ENCODE measurements at regions not wholly inside any gene's neighbourhood (a gene's known extent, or its start where the extent isn't known, plus 50 kb on each side); places are given as distances from the start of the nearest gene placed in this dataset.

- TF ChIP-seq CTCF (conservative IDR thresholded peaks at IDR 0.05; ENCODE audit: low read depth), result no peak
- CTCF ChIA-PET, result no interaction called here
- POLR2A ChIA-PET (ENCODE audit: low non-redundant PET), result no interaction called here
- no peak overlapping the region for H3K27ac ChIP-seq
- no peak for DNase-seq (ENCODE audit: low spot score)
Measured at GRCh38 chr4:37538931-37539330, 147.2 kb downstream of the RELL1 start.

- no peak for TF ChIP-seq CTCF (conservative IDR thresholded peaks at IDR 0.05; ENCODE audit: low read depth)
- DNase-seq (ENCODE audit: low spot score), result no peak
- POLR2A ChIA-PET (ENCODE audit: low non-redundant PET), result no interaction called here
- CTCF ChIA-PET, result no interaction called here
- H3K27ac ChIP-seq, result no peak overlapping the region
Measured at GRCh38 chr4:37537484-37537883, 148.7 kb downstream of the RELL1 start.

GRCh38 chr4:37535872-37536271, 150.3 kb downstream of the RELL1 start:
- H3K27ac ChIP-seq, result no peak overlapping the region
- POLR2A ChIA-PET (ENCODE audit: low non-redundant PET), result no interaction called here
- peak; percentile 30 for DNase-seq (ENCODE audit: low spot score)
- CTCF ChIA-PET, result interaction anchor here (0.6 kb wide), 1 partner anchor 765 kb away, joined by 3 read pairs; no protein-coding TSS in a partner anchor
- no peak for TF ChIP-seq CTCF (conservative IDR thresholded peaks at IDR 0.05; ENCODE audit: low read depth)

GRCh38 chr4:37533286-37534033, 152.7 kb downstream of the RELL1 start:
- H3K27ac ChIP-seq, result no peak overlapping the region
- ChIA-PET CTCF (interaction anchor here (0.7 kb wide), 2 partner anchors 189 to 1320 kb away, joined by 3 read pairs; no protein-coding TSS in a partner anchor), POLR2A (ENCODE audit: low non-redundant PET) (interaction anchor here (0.5 kb wide), 1 partner anchor 56 kb away, joined by 8 read pairs; no protein-coding TSS in a partner anchor)
- TF ChIP-seq CTCF (conservative IDR thresholded peaks at IDR 0.05; ENCODE audit: low read depth), result no peak
- DNase-seq (ENCODE audit: low spot score), result peak; percentile 15

- TF ChIP-seq CTCF (conservative IDR thresholded peaks at IDR 0.05; ENCODE audit: low read depth), result no peak
- no peak overlapping the region for H3K27ac ChIP-seq
- CTCF ChIA-PET, result no interaction called here
- POLR2A ChIA-PET (ENCODE audit: low non-redundant PET), result no interaction called here
- DNase-seq (ENCODE audit: low spot score), result no peak
Measured at GRCh38 chr4:37531151-37531550, 155.0 kb downstream of the RELL1 start.

GRCh38 chr4:37530451-37530850, 155.7 kb downstream of the RELL1 start:
- no peak overlapping the region for H3K27ac ChIP-seq
- POLR2A ChIA-PET (ENCODE audit: low non-redundant PET), result no interaction called here
- TF ChIP-seq CTCF (conservative IDR thresholded peaks at IDR 0.05; ENCODE audit: low read depth), result no peak
- DNase-seq (ENCODE audit: low spot score), result no peak
- CTCF ChIA-PET, result no interaction called here
